Fibroblast of peridontal ligament (primary cell): ENCODE measurements at regions not wholly inside any gene's neighbourhood (a gene's known extent, or its start where the extent isn't known, plus 50 kb on each side); places are given as distances from the start of the nearest gene placed in this dataset.

Experiments used
- DNase-seq: peaks from one replicate; pipeline ENCODE4 v3.0.0-alpha.2; 2010; ENCODE audit errors: extremely low read depth

GRCh38 chr18:37624318-37624717 is 58.7 kb upstream of the CELF4 start:
- DNase-seq, result no peak

DNA sequence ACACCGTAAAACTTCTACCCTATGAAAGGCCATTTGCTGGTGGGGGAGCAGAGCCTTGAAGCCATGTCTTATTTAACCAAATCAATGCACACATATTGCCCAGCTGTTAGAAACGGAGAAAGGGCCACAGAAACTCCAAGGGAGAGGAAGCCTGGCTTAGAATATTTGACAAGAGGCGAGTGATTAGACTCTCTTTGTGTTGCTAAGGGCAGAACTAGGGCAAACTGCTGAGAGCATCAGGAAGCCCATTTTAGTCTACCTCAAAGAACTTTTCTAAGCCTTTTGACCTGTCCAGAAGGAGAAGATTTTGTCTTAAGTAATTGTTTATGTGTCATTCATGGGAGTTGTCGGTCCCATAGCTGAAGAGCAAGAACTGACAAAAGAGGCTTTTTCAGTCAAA is 54.4 kb upstream of the CELF4 start:
- DNase-seq, result no peak

- DNase-seq, result no peak
These were observed 52.0 kb upstream of the CELF4 start for GRCh38 chr18:37617623-37618022.
